ENCODE measurements at regions not wholly inside any gene's neighbourhood (a gene's known extent, or its start where the extent isn't known, plus 50 kb on each side); places are given as distances from the start of the nearest gene placed in this dataset.

DNA sequence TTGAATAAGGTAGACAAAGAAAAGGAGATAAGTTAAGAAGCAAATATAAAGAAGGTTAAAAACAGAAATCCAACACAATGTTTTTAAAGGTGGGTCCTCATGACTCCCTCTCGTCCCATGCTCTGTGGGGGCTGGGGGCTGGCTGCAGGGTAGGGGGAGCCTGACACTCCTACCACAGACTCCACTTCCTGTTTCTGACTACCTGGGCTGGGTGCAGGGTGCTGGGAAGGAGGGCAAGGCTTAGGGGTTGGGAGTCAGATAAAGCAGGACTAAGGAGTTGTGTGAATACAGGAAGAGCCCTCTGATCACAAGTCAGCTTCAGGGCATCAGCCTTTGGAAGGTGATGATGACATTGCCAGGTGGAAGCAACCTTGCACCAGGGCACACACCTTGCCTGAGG is 277.0 kb upstream of the SGK1 start:
- H3K4me1 ChIP-seq (ENCODE audit: control insufficient read depth, extremely low read depth, insufficient read depth, low read length) = peaks cover 3% of the 10 kb centered on the region
- H3K4me3 ChIP-seq (replicated peaks in 1 of 4; ENCODE audit: control extremely low read depth in 1 of 4, insufficient read depth in 1 of 4, low read depth in 3 of 4, low read length in 4 of 4) = no peak overlapping the region
- no peak for DNase-seq (ENCODE audit: low read depth in 2 of 2)
- no peaks in the 10 kb centered on the region for H3K27me3 ChIP-seq (ENCODE audit: control insufficient read depth, insufficient read depth, low read length)
- no peaks in the 10 kb centered on the region for H3K36me3 ChIP-seq (ENCODE audit: control insufficient read depth, insufficient read depth, low read length)
- H3K9me3 ChIP-seq (ENCODE audit: control insufficient read depth, insufficient read depth, low read depth, low read length) = no peaks in the 10 kb centered on the region
- H3K9ac ChIP-seq (ENCODE audit: insufficient read depth, low read length) = no peak overlapping the region
- no peak overlapping the region for H3K4me2 ChIP-seq (ENCODE audit: extremely low read depth, insufficient read depth, low read length)
- H3K27ac ChIP-seq (ENCODE audit: insufficient read depth, low read length) = no peak overlapping the region
- H3K79me2 ChIP-seq (ENCODE audit: control insufficient read depth, insufficient read depth, low read length) = no peaks in the 10 kb centered on the region
- no peak overlapping the region for H2AFZ ChIP-seq (ENCODE audit: low read length)
- H4K20me1 ChIP-seq (ENCODE audit: control insufficient read depth, extremely low read depth, insufficient read depth, low read length) = no peaks in the 10 kb centered on the region
- no peak for TF ChIP-seq EZH2 (IDR thresholded peaks at IDR 0.05; ENCODE audit: low read length, missing control alignments)
- TF ChIP-seq, protein P1, sequence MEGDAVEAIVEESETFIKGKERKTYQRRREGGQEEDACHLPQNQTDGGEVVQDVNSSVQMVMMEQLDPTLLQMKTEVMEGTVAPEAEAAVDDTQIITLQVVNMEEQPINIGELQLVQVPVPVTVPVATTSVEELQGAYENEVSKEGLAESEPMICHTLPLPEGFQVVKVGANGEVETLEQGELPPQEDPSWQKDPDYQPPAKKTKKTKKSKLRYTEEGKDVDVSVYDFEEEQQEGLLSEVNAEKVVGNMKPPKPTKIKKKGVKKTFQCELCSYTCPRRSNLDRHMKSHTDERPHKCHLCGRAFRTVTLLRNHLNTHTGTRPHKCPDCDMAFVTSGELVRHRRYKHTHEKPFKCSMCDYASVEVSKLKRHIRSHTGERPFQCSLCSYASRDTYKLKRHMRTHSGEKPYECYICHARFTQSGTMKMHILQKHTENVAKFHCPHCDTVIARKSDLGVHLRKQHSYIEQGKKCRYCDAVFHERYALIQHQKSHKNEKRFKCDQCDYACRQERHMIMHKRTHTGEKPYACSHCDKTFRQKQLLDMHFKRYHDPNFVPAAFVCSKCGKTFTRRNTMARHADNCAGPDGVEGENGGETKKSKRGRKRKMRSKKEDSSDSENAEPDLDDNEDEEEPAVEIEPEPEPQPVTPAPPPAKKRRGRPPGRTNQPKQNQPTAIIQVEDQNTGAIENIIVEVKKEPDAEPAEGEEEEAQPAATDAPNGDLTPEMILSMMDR (conservative IDR thresholded peaks at IDR 0.05 in 1 of 2, IDR thresholded peaks at IDR 0.05 in 1 of 2; ENCODE audit: low read depth in 1 of 2, low read length in 2 of 2) = no peak

DNA sequence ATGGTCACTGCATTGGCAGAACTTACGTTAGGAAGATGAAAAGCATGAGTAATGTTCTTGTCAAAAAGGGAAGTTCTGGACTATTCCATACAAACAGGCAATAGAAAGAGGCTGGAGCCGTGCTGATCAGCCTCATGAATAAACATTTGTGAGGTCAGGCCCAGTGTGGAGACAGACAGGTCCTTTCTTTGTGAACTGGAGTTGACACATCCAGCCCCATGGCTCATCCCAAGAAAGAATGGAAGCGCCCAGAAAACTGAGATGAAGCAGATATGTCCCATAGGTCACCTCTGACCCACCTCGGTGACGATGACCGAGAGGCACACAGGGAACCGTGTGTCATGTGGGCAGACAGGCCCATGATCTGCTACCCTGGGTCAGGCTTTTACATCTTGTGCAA is 276.0 kb upstream of the SGK1 start:
- H3K36me3 ChIP-seq (ENCODE audit: control insufficient read depth, insufficient read depth, low read length) = no peaks in the 10 kb centered on the region
- no peak for DNase-seq (ENCODE audit: low read depth in 2 of 2)
- H3K27me3 ChIP-seq (ENCODE audit: control insufficient read depth, insufficient read depth, low read length) = no peaks in the 10 kb centered on the region
- H3K4me3 ChIP-seq (replicated peaks in 1 of 4; ENCODE audit: control extremely low read depth in 1 of 4, insufficient read depth in 1 of 4, low read depth in 3 of 4, low read length in 4 of 4) = no peak overlapping the region
- H3K79me2 ChIP-seq (ENCODE audit: control insufficient read depth, insufficient read depth, low read length) = no peaks in the 10 kb centered on the region
- H3K4me2 ChIP-seq (ENCODE audit: extremely low read depth, insufficient read depth, low read length) = no peak overlapping the region
- H3K27ac ChIP-seq (ENCODE audit: insufficient read depth, low read length) = no peak overlapping the region
- peaks cover 4% of the 10 kb centered on the region for H3K4me1 ChIP-seq (ENCODE audit: control insufficient read depth, extremely low read depth, insufficient read depth, low read length)
- H4K20me1 ChIP-seq (ENCODE audit: control insufficient read depth, extremely low read depth, insufficient read depth, low read length) = no peaks in the 10 kb centered on the region
- H3K9me3 ChIP-seq (ENCODE audit: control insufficient read depth, insufficient read depth, low read depth, low read length) = no peaks in the 10 kb centered on the region
- no peak overlapping the region for H3K9ac ChIP-seq (ENCODE audit: insufficient read depth, low read length)
- TF ChIP-seq EZH2 (IDR thresholded peaks at IDR 0.05; ENCODE audit: low read length, missing control alignments) = no peak
- TF ChIP-seq, protein P1 (conservative IDR thresholded peaks at IDR 0.05 in 1 of 2, IDR thresholded peaks at IDR 0.05 in 1 of 2; ENCODE audit: low read depth in 1 of 2, low read length in 2 of 2) = no peak
- H2AFZ ChIP-seq (ENCODE audit: low read length) = no peak overlapping the region

DNA sequence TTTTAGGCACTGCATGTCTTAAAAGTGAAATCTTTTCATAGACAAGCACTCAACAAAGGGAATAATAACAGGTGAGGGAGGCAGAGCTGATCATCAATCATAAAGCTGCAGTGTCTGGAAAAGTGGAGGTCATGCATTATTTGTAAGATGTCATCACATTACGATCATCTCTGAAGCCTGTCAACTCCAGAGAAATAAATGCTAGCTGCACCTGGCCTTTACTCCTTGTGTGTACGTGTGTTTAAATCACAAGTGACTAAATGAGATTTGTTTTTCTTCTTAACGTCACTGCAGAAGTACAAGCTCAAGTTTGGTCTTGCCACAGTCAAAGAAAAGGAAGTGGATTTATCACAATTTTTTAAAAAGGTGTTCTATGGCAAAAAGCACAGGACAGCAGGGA is 275.5 kb upstream of the SGK1 start:
- no peak overlapping the region for H3K4me3 ChIP-seq (replicated peaks in 1 of 4; ENCODE audit: control extremely low read depth in 1 of 4, insufficient read depth in 1 of 4, low read depth in 3 of 4, low read length in 4 of 4)
- H3K4me2 ChIP-seq (ENCODE audit: extremely low read depth, insufficient read depth, low read length) = no peak overlapping the region
- no peak for DNase-seq (ENCODE audit: low read depth in 2 of 2)
- H3K79me2 ChIP-seq (ENCODE audit: control insufficient read depth, insufficient read depth, low read length) = no peaks in the 10 kb centered on the region
- no peak overlapping the region for H3K9ac ChIP-seq (ENCODE audit: insufficient read depth, low read length)
- H3K27me3 ChIP-seq (ENCODE audit: control insufficient read depth, insufficient read depth, low read length) = no peaks in the 10 kb centered on the region
- H3K27ac ChIP-seq (ENCODE audit: insufficient read depth, low read length) = no peak overlapping the region
- no peak for TF ChIP-seq EZH2 (IDR thresholded peaks at IDR 0.05; ENCODE audit: low read length, missing control alignments)
- TF ChIP-seq, protein P1 (conservative IDR thresholded peaks at IDR 0.05 in 1 of 2, IDR thresholded peaks at IDR 0.05 in 1 of 2; ENCODE audit: low read depth in 1 of 2, low read length in 2 of 2) = no peak
- no peak overlapping the region for H2AFZ ChIP-seq (ENCODE audit: low read length)
- peaks cover 5% of the 10 kb centered on the region for H3K4me1 ChIP-seq (ENCODE audit: control insufficient read depth, extremely low read depth, insufficient read depth, low read length)
- H3K9me3 ChIP-seq (ENCODE audit: control insufficient read depth, insufficient read depth, low read depth, low read length) = no peaks in the 10 kb centered on the region
- no peaks in the 10 kb centered on the region for H4K20me1 ChIP-seq (ENCODE audit: control insufficient read depth, extremely low read depth, insufficient read depth, low read length)
- no peaks in the 10 kb centered on the region for H3K36me3 ChIP-seq (ENCODE audit: control insufficient read depth, insufficient read depth, low read length)
